ENCODE measurements at regions not wholly inside any gene's neighbourhood (a gene's known extent, or its start where the extent isn't known, plus 50 kb on each side); places are given as distances from the start of the nearest gene placed in this dataset.

DNA sequence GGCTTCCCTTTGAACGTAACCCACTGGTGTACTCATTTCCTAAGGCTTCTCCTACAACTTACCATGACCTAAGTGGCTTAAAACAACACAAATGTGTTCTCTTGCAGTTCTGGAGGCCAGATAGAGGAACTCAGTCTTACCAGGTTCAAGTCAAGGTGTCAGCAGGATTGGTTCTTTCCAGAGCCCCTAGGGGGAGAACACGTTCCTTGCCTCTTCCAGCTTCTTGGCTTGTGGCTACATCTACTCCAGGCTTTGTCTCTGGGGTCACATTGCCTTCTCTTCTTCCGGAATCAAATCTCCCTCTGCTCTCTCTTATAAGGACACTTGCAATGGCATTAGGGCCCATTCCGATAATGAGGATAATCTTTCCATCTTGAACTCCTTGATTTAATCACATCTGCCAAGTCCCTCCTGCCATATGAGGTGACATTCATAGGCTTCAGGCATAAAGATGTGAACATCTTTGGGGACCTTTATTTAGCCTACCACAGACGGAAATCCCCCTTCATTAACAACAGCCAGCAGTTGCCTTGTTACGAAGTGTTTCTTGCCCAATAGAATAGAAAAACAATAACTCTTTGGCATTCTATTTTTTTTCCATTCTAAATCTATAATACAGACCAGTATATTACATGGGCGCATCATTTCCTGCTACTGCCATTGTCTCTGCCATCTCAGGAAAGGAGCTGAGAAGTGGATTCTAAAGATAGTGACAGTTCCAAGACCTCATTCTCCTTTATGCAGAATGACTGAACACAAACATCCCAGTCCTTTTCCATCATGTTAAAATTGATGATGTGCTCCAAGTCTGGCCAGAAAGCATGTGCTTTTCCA lies 362.0 kb downstream of the ZNF521 start:
- DNase-seq: no peak
- Mint-ChIP-seq H3K9me3 (peaks cover 0 to 6% (median 2%) of the 10 kb centered on the region in 5 donors), H3K4me3 (no peak overlapping the region), H3K4me1 (no peaks in the 10 kb centered on the region), H3K27me3 (peaks cover 0 to 4% of the 10 kb centered on the region in 2 donors), H3K27ac (no peak overlapping the region), H3K36me3 (no peaks in the 10 kb centered on the region)
- Histone ChIP-seq H3K27me3 (ENCODE audit: insufficient read depth, low read length, poor library complexity, severe bottlenecking) (no peaks in the 10 kb centered on the region), H3K27ac (ENCODE audit: low read depth, low read length) (no peak overlapping the region), H3K4me1 (ENCODE audit: insufficient read depth, low read length) (no peaks in the 10 kb centered on the region), H3K36me3 (ENCODE audit: insufficient read depth, low read length) (no peaks in the 10 kb centered on the region), H3K9me3 (ENCODE audit: low read length) (no peaks in the 10 kb centered on the region), H3K4me3 (ENCODE audit: low read length) (no peak overlapping the region)
- ChIA-PET POLR2A (no interaction called here), CTCF (no interaction called here)

- Histone ChIP-seq H3K4me1 (ENCODE audit: insufficient read depth, low read length) (no peaks in the 10 kb centered on the region), H3K9me3 (ENCODE audit: low read length) (no peaks in the 10 kb centered on the region), H3K27ac (ENCODE audit: low read depth, low read length) (no peak overlapping the region), H3K4me3 (ENCODE audit: low read length) (no peak overlapping the region), H3K36me3 (ENCODE audit: insufficient read depth, low read length) (no peaks in the 10 kb centered on the region), H3K27me3 (ENCODE audit: insufficient read depth, low read length, poor library complexity, severe bottlenecking) (no peaks in the 10 kb centered on the region)
- peaks cover 0 to 6% (median 2%) of the 10 kb centered on the region in 5 donors for H3K9me3 Mint-ChIP-seq
- H3K4me1 Mint-ChIP-seq: no peaks in the 10 kb centered on the region
- no peaks in the 10 kb centered on the region for H3K36me3 Mint-ChIP-seq
- ChIA-PET POLR2A (no interaction called here), CTCF (no interaction called here)
- H3K27ac Mint-ChIP-seq: no peak overlapping the region
- no peaks in the 10 kb centered on the region for H3K27me3 Mint-ChIP-seq
- H3K4me3 Mint-ChIP-seq: no peak overlapping the region
- no peak for DNase-seq
Observed at GRCh38 chr18:24990671-24991134, 361.3 kb downstream of the ZNF521 start.

GRCh38 chr18:24991141-24992060 lies 360.6 kb downstream of the ZNF521 start:
- H3K4me3 Mint-ChIP-seq: no peak overlapping the region
- H3K27ac ChIP-seq (ENCODE audit: low read depth, low read length): no peak overlapping the region
- no peaks in the 10 kb centered on the region for H3K27me3 Mint-ChIP-seq
- H3K36me3 ChIP-seq (ENCODE audit: insufficient read depth, low read length): no peaks in the 10 kb centered on the region
- no peaks in the 10 kb centered on the region for H3K4me1 ChIP-seq (ENCODE audit: insufficient read depth, low read length)
- no peak overlapping the region for H3K27ac Mint-ChIP-seq
- no peak overlapping the region for H3K4me3 ChIP-seq (ENCODE audit: low read length)
- H3K36me3 Mint-ChIP-seq: no peaks in the 10 kb centered on the region
- H3K9me3 ChIP-seq (ENCODE audit: low read length): no peaks in the 10 kb centered on the region
- no peaks in the 10 kb centered on the region for H3K27me3 ChIP-seq (ENCODE audit: insufficient read depth, low read length, poor library complexity, severe bottlenecking)
- peaks cover 0 to 6% (median 2%) of the 10 kb centered on the region in 5 donors for H3K9me3 Mint-ChIP-seq
- ChIA-PET POLR2A (no interaction called here), CTCF (no interaction called here)
- DNase-seq: no peak
- no peaks in the 10 kb centered on the region for H3K4me1 Mint-ChIP-seq

DNA sequence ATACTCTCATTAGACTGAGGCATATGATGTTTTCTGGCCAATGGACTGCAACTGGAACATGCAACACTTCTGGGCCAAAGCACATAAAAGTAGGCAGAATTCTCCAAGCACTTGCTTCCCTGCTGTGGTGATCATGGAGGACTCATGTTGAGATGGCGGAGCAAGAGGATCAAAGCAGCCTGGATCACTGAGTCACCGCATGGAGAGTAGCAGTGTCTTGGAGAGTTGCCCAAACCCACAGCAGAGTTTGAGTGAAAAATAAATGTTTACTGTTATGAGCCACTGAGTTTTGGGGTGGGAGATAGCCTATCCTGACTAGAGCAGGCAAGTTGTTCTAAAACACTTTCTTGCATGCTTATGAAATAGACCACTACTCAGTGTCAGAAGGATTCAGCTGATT lies 359.5 kb downstream of the ZNF521 start:
- no peaks in the 10 kb centered on the region for H3K9me3 ChIP-seq (ENCODE audit: low read length)
- no peak overlapping the region for H3K4me3 Mint-ChIP-seq
- H3K4me3 ChIP-seq (ENCODE audit: low read length): no peak overlapping the region
- H3K4me1 Mint-ChIP-seq: no peaks in the 10 kb centered on the region
- CTCF ChIA-PET: no interaction called here
- no peak overlapping the region for H3K27ac ChIP-seq (ENCODE audit: low read depth, low read length)
- no peaks in the 10 kb centered on the region for H3K27me3 ChIP-seq (ENCODE audit: insufficient read depth, low read length, poor library complexity, severe bottlenecking)
- peaks cover 0 to 6% (median 2%) of the 10 kb centered on the region in 5 donors for H3K9me3 Mint-ChIP-seq
- no peaks in the 10 kb centered on the region for H3K27me3 Mint-ChIP-seq
- DNase-seq: no peak
- H3K4me1 ChIP-seq (ENCODE audit: insufficient read depth, low read length): no peaks in the 10 kb centered on the region
- H3K36me3 ChIP-seq (ENCODE audit: insufficient read depth, low read length): no peaks in the 10 kb centered on the region
- no peak overlapping the region for H3K27ac Mint-ChIP-seq
- POLR2A ChIA-PET: no interaction called here
- no peaks in the 10 kb centered on the region for H3K36me3 Mint-ChIP-seq

DNA sequence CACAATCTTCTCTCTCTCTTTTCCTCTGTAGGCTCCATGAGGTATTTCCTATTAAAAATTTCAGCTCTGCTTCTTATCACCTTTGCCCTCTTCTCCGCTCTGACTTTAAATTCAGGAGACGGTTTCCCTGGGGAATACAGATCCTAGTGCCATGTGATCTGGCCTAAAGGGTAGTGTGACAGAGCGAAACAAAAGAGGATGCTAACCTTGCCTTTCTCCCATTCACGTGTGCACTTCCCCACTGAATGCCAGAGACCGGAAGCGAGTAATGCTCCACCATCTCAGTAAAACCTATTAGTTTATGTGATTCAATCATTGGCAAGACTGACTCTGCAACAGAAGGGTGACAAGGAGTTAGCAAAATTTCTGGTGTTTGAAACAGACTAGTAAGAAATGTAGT lies 358.3 kb downstream of the ZNF521 start:
- no peak overlapping the region for H3K27ac ChIP-seq (ENCODE audit: low read depth, low read length)
- no peaks in the 10 kb centered on the region for H3K4me1 ChIP-seq (ENCODE audit: insufficient read depth, low read length)
- H3K4me3 ChIP-seq (ENCODE audit: low read length): no peak overlapping the region
- no peak overlapping the region for H3K27ac Mint-ChIP-seq
- no peaks in the 10 kb centered on the region for H3K4me1 Mint-ChIP-seq
- no peaks in the 10 kb centered on the region for H3K9me3 ChIP-seq (ENCODE audit: low read length)
- ChIA-PET POLR2A (no interaction called here), CTCF (no interaction called here)
- DNase-seq: no peak
- H3K27me3 ChIP-seq (ENCODE audit: insufficient read depth, low read length, poor library complexity, severe bottlenecking): no peaks in the 10 kb centered on the region
- peaks cover 0 to 2% of the 10 kb centered on the region in 2 donors for H3K27me3 Mint-ChIP-seq
- H3K9me3 Mint-ChIP-seq: peaks cover 0 to 6% (median under 1%) of the 10 kb centered on the region in 5 donors
- H3K4me3 Mint-ChIP-seq: no peak overlapping the region
- H3K36me3 ChIP-seq (ENCODE audit: insufficient read depth, low read length): no peaks in the 10 kb centered on the region
- no peaks in the 10 kb centered on the region for H3K36me3 Mint-ChIP-seq

GRCh38 chr18:24995056-24995455 lies 356.9 kb downstream of the ZNF521 start:
- no peak for DNase-seq
- H3K36me3 ChIP-seq (ENCODE audit: insufficient read depth, low read length): no peaks in the 10 kb centered on the region
- Mint-ChIP-seq H3K36me3 (no peaks in the 10 kb centered on the region), H3K4me1 (no peaks in the 10 kb centered on the region), H3K4me3 (no peak overlapping the region), H3K27ac (no peak overlapping the region), H3K9me3 (peaks cover 5 to 15% (median 12%) of the 10 kb centered on the region in 5 donors), H3K27me3 (peaks cover 0 to 2% of the 10 kb centered on the region in 2 donors)
- ChIA-PET CTCF (no interaction called here), POLR2A (no interaction called here)
- H3K27me3 ChIP-seq (ENCODE audit: insufficient read depth, low read length, poor library complexity, severe bottlenecking): no peaks in the 10 kb centered on the region
- H3K4me1 ChIP-seq (ENCODE audit: insufficient read depth, low read length): no peaks in the 10 kb centered on the region
- H3K27ac ChIP-seq (ENCODE audit: low read depth, low read length): no peak overlapping the region
- H3K4me3 ChIP-seq (ENCODE audit: low read length): no peak overlapping the region
- H3K9me3 ChIP-seq (ENCODE audit: low read length): no peaks in the 10 kb centered on the region

- ChIA-PET POLR2A (no interaction called here), CTCF (no interaction called here)
- Histone ChIP-seq H3K4me3 (ENCODE audit: low read length) (no peak overlapping the region), H3K9me3 (ENCODE audit: low read length) (no peaks in the 10 kb centered on the region), H3K27me3 (ENCODE audit: insufficient read depth, low read length, poor library complexity, severe bottlenecking) (no peaks in the 10 kb centered on the region), H3K27ac (ENCODE audit: low read depth, low read length) (no peak overlapping the region), H3K36me3 (ENCODE audit: insufficient read depth, low read length) (no peaks in the 10 kb centered on the region), H3K4me1 (ENCODE audit: insufficient read depth, low read length) (no peaks in the 10 kb centered on the region)
- no peak for DNase-seq
- H3K36me3 Mint-ChIP-seq: no peaks in the 10 kb centered on the region
- H3K4me3 Mint-ChIP-seq: no peak overlapping the region
- H3K4me1 Mint-ChIP-seq: no peaks in the 10 kb centered on the region
- peaks cover 5 to 20% (median 12%) of the 10 kb centered on the region in 5 donors for H3K9me3 Mint-ChIP-seq
- no peak overlapping the region for H3K27ac Mint-ChIP-seq
- H3K27me3 Mint-ChIP-seq: peaks cover 0 to 2% of the 10 kb centered on the region in 2 donors
Observed at GRCh38 chr18:24995755-24996154, 356.2 kb downstream of the ZNF521 start.

GRCh38 chr18:24999650-25000267 lies 352.2 kb downstream of the ZNF521 start:
- ChIA-PET CTCF (no interaction called here), POLR2A (no interaction called here)
- Mint-ChIP-seq H3K9me3 (peaks cover 5 to 17% (median 12%) of the 10 kb centered on the region in 5 donors), H3K36me3 (no peaks in the 10 kb centered on the region), H3K27me3 (peaks cover 0 to 2% of the 10 kb centered on the region in 2 donors), H3K4me1 (no peaks in the 10 kb centered on the region), H3K27ac (no peak overlapping the region), H3K4me3 (no peak overlapping the region)
- H3K36me3 ChIP-seq (ENCODE audit: insufficient read depth, low read length): no peaks in the 10 kb centered on the region
- no peaks in the 10 kb centered on the region for H3K4me1 ChIP-seq (ENCODE audit: insufficient read depth, low read length)
- H3K27me3 ChIP-seq (ENCODE audit: insufficient read depth, low read length, poor library complexity, severe bottlenecking): no peaks in the 10 kb centered on the region
- H3K9me3 ChIP-seq (ENCODE audit: low read length): no peaks in the 10 kb centered on the region
- H3K27ac ChIP-seq (ENCODE audit: low read depth, low read length): no peak overlapping the region
- no peak for DNase-seq
- no peak overlapping the region for H3K4me3 ChIP-seq (ENCODE audit: low read length)

All from CD8-positive, alpha-beta memory T cell (primary cell).